ENCODE measurements at regions not wholly inside any gene's neighbourhood (a gene's known extent, or its start where the extent isn't known, plus 50 kb on each side); places are given as distances from the start of the nearest gene placed in this dataset.
"Not testable (repeated sequence)": the region's sequence is repeated elsewhere in the genome, so short reads cannot be mapped to it uniquely, and the experiment has no call there.

- no peak for TF ChIP-seq REST (IDR thresholded peaks at IDR 0.05; ENCODE audit: low read depth)
- TF ChIP-seq CTCF (IDR thresholded peaks at IDR 0.05 in 2 of 3, conservative IDR thresholded peaks at IDR 0.05 in 1 of 3; ENCODE audit: borderline replicate concordance in 1 of 3, insufficient read depth in 1 of 3, low read depth in 2 of 3, low read length in 2 of 3): no peak
- no peak for TF ChIP-seq SRF (IDR thresholded peaks at IDR 0.05; ENCODE audit: low read depth)
- no peak for TF ChIP-seq POLR2A (IDR thresholded peaks at IDR 0.05; ENCODE audit: borderline replicate concordance, extremely low read depth, insufficient read depth, insufficient read length)
- TF ChIP-seq TCF7L2 (IDR thresholded peaks at IDR 0.05; ENCODE audit: borderline replicate concordance, extremely low read depth, insufficient read depth, insufficient read length): no peak
- no peak for TF ChIP-seq ATF3 (IDR thresholded peaks at IDR 0.05)
- no peak for TF ChIP-seq ZNF274 (IDR thresholded peaks at IDR 0.05; ENCODE audit: low read depth, low read length)
- TF ChIP-seq SIN3A (IDR thresholded peaks at IDR 0.05; ENCODE audit: low read depth): no peak
- no peak for TF ChIP-seq POLR2AphosphoS5 (IDR thresholded peaks at IDR 0.05; ENCODE audit: low read depth, low read length)
- TF ChIP-seq ELF1 (IDR thresholded peaks at IDR 0.05; ENCODE audit: borderline replicate concordance, low read depth): no peak
- no peak for TF ChIP-seq JUND (IDR thresholded peaks at IDR 0.05)
These were observed 85.6 kb upstream of the LYSMD4 start (continued) for GRCh38 chr15:99818872-99819271.

- CTCF ChIA-PET: not testable (repeated sequence)
These were observed 83.6 kb upstream of the LYSMD4 start for GRCh38 chr15:99816862-99817261.

GRCh38 chr15:99810663-99811062 lies 77.4 kb upstream of the LYSMD4 start:
- RAD21 ChIA-PET (ENCODE audit: low non-redundant PET in 1 of 2, low total read pairs in 2 of 2, uncharacterized antibody in 2 of 2, unreplicated experiment in 2 of 2); H4K20me1 ChIP-seq (ENCODE audit: insufficient read depth); ATAC-seq; CTCF ChIA-PET; H3K4me3 ChIP-seq (replicated peaks in 1 of 2; ENCODE audit: low read depth in 1 of 2, low read length in 2 of 2); H3K9ac ChIP-seq (ENCODE audit: low read length); BruUV-seq (replicated peaks); H3K4me1 ChIP-seq (ENCODE audit: control insufficient read depth in 1 of 2, insufficient read depth in 2 of 2, low read length in 2 of 2); H2AFZ ChIP-seq (ENCODE audit: low read depth, low read length, poor library complexity, severe bottlenecking); H3K36me3 ChIP-seq (ENCODE audit: control insufficient read depth in 1 of 2, insufficient read depth in 2 of 2, low read length in 2 of 2); intact Hi-C loops (cut with micrococcal nuclease); POLR2A ChIA-PET; H3K79me2 ChIP-seq (ENCODE audit: insufficient read depth, low read length); H3K27me3 ChIP-seq (ENCODE audit: insufficient read depth, low read length); H3K9me3 ChIP-seq (ENCODE audit: control insufficient read depth in 1 of 2, insufficient read depth in 1 of 2, low read depth in 1 of 2, low read length in 2 of 2); H3K9me2 ChIP-seq (ENCODE audit: insufficient read depth); H3K27ac ChIP-seq (ENCODE audit: low read depth, low read length); DNase-seq (ENCODE audit: low read depth, low spot score); H3K4me2 ChIP-seq (ENCODE audit: low read length): not testable (repeated sequence)

More at GRCh38 chr15:99816862-99817261, 83.6 kb upstream of the LYSMD4 start:
- H3K4me2 ChIP-seq (ENCODE audit: low read length); H3K9ac ChIP-seq (ENCODE audit: low read length); DNase-seq (ENCODE audit: low read depth, low spot score); H3K4me3 ChIP-seq (replicated peaks in 1 of 2; ENCODE audit: low read depth in 1 of 2, low read length in 2 of 2); RAD21 ChIA-PET (ENCODE audit: low non-redundant PET in 1 of 2, low total read pairs in 2 of 2, uncharacterized antibody in 2 of 2, unreplicated experiment in 2 of 2); BruUV-seq (replicated peaks); H2AFZ ChIP-seq (ENCODE audit: low read depth, low read length, poor library complexity, severe bottlenecking); intact Hi-C loops (cut with micrococcal nuclease); POLR2A ChIA-PET; H4K20me1 ChIP-seq (ENCODE audit: insufficient read depth); H3K79me2 ChIP-seq (ENCODE audit: insufficient read depth, low read length); H3K27ac ChIP-seq (ENCODE audit: low read depth, low read length); H3K9me3 ChIP-seq (ENCODE audit: control insufficient read depth in 1 of 2, insufficient read depth in 1 of 2, low read depth in 1 of 2, low read length in 2 of 2); H3K9me2 ChIP-seq (ENCODE audit: insufficient read depth); ATAC-seq; H3K36me3 ChIP-seq (ENCODE audit: control insufficient read depth in 1 of 2, insufficient read depth in 2 of 2, low read length in 2 of 2); H3K4me1 ChIP-seq (ENCODE audit: control insufficient read depth in 1 of 2, insufficient read depth in 2 of 2, low read length in 2 of 2): not testable (repeated sequence)
- peaks cover 11% of the 10 kb centered on the region; the same call in 1 of the 2 replicates for H3K27me3 ChIP-seq (ENCODE audit: insufficient read depth, low read length)

Measured in HCT116 (cell line).